HG02973 (cell line): ENCODE measurements at regions not wholly inside any gene's neighbourhood (a gene's known extent, or its start where the extent isn't known, plus 50 kb on each side); places are given as distances from the start of the nearest gene placed in this dataset.
"Not testable (repeated sequence)": the region's sequence is repeated elsewhere in the genome, so short reads cannot be mapped to it uniquely, and the experiment has no call there.

Source experiments
- ATAC-seq: cut with Tn5 transposase; IDR thresholded peaks from one replicate; pipeline ENCODE4 v1.9.1; 2021; ENCODE audit warnings: moderate library complexity; ENCODE audit not compliant: unreplicated experiment

DNA sequence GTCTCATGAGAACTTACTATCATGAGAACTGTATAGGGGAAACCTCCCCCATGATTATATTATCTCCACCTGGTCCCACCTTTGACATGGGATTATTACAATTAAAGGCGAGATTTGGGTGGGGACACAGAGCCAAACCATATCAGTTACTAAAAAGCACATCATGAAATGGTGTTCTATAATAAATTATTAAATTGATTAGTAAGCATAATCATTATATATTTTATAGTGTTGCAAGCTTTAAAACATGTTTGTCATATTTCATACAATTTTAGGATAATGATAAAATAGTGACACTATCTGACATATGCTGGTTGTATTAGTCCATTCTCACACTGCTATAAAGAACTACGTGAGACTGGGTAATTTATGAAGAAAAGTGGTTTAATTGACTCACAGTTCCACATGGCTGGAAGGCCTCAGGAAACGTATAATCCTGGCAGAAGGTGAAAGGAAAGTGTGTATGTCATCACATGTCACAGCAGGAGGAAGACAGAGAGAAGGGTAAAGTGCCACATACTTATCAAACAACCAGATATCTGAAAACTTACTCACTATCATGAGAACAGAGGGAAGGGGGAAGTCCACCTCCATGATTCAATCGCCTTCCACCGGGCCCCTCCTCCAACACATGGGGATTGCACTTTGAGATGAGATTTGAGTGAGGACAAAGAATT, 539.2 kb upstream of the OLFM3 start:
- no peak for ATAC-seq

DNA sequence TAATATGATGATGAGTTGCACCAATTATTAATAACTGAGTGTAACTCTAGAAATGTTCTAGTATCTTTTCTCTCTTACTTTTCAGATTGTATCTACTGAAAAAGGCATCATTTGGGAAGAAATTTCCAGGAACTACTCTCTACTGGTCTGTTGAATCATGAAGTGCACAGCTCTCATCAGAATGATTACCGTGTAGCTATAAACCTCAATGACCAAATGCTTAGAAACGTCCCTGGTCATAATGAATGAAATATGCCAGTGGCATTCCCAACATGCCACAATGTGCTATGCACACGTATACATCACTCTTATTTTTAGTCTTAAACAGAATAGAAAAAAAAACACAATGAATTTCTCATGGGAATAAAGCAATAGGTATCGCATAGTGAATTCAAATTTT, 534.3 kb upstream of the OLFM3 start:
- ATAC-seq = no peak

DNA sequence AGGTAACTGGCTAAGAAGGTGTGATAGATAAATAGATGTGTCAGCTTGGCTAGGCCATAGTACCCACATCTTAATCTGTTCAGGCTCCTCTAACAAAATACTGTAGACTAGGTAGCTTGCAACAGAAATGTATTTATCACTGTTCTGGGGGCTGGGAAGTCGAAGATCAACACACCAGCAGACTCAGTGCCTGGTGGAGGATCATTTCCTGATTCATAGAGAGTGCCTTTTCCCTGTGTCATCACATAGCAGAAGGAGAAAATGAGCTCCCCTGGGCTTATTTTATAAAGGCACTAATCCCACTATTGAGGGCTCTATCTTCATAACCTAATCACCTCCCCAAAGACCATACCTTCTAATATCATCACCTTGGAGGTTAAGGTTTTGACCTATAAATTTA, 532.7 kb upstream of the OLFM3 start:
- no peak for ATAC-seq

DNA sequence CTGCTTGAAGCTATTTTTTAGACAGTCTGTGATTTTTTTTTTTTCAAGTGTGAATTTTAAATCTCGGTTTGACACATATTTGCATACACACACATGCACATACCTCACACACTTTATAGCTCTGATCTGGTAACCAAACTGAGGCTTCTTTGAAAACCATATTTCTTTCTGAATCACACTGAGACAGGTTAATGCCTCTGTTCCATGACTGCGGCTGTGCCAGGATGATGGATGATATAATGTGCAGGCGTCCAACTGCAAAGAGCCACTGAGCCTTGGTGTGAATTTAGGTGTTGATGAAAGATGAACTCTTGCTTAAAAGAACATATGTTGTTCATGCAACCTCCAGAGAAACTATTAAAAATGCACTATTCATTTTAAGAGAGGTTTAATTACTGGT, 504.0 kb upstream of the OLFM3 start:
- ATAC-seq = no peak

DNA sequence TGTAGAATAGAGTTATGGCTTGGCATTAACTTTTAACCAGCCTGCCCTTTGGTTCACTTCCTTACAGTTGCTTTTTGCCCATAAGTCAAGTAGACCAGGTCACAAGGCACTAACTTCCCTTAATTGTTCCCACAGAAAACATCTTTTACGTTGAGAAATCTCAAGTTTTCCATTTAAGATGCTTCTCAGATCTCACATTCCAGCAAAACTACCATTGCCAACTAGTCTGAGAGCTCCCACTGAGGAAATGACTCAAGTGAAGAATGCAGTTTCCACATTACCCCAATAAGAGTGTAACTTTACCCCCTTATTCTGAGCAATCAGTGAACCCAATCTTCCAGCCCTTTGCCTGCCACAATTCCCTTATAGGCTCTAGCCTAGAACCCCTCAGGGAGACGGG, 502.2 kb upstream of the OLFM3 start:
- no peak for ATAC-seq

DNA sequence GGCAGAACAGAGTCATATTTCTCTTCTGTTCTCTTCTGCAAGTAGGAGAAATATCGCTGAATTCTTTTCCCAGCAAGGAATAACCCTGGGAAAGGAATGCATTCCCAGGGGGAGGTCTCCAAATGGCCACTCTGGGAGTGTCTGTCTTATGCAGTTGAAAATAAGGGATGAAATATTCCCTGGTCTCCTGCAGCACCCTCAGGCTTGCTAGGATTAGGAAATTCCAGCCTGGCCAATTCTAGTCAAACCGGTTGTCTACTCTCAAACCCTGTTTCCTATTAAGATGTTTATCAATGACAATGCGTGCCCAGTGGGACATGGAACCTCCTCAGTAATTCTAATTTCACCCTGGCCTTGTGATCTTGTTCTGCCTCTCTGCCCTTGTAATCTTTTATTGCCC, 501.1 kb upstream of the OLFM3 start:
- not testable (repeated sequence) for ATAC-seq

DNA sequence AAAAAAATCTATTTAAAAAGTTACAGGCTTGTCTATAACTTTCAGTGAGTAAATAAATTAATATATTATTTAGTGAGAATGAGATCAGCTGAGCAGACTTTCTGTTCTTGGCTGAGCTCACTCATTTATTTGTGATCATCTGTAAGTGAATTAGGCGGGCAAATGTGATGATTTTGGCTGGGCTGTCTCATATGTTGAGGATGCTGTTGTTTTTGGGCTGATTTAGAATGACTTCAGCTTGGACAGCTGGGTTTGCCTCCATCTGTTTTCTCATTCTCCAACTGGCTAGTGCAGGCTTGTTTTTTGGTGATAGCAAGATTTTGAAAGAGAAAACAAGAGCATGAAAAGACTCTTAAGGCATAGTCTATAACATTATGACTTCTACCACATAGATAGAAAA, 475.8 kb upstream of the OLFM3 start:
- no peak for ATAC-seq

DNA sequence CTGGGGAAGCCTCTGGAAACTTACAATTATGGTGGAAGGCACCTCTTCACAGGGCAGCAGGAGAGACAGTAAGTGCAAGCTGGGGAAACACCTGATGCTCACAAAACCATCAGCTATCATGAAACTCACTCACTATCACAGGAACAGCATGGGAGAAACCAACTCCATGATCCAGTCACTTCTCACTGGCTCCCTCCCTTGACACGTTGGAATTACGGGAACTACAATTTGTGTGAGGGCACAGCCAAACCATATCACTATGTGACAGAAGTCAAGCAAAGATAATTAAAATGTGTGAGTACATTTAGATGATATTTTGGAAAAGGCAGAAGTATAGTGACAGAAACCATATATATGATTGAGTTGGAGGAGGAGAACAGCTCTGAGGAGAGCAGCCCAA, 474.0 kb upstream of the OLFM3 start:
- ATAC-seq = no peak

DNA sequence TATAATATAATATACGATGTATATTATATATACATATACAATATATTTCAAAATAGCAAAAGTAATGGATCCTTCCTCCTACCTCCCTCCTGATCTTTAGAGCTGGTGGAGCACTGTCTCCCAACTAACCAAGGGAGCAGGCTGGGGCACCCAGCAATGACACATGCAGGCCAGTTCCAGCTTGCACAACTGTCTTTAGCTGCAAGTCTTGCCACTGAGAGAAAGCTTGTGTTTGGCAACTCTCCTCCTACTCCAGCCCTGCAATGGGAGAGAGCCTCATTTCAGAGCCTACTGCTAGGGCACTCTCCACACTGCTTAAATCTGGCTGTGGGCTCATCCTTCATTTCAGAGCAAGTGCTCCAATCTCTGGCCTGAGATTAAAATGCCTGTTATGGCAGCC, 469.8 kb upstream of the OLFM3 start:
- ATAC-seq = no peak

DNA sequence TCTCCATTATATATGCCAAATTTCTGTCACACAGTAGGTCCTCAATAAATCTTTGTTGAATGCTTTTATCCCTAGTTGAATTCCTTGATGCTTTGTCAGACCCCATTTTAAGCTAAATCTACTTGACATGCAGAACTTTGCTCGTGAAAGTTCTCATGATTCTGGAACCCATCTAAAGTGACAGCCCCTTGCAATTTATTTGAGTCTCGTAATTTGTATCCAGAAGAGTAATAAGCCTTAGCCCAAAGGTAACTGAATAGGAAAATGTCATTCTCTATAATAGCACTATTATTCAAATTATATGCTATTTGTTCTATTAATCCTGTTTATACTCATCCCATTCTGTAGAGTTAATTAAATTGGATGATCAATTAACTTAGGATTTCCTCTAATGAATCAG, 466.6 kb upstream of the OLFM3 start:
- ATAC-seq = no peak

DNA sequence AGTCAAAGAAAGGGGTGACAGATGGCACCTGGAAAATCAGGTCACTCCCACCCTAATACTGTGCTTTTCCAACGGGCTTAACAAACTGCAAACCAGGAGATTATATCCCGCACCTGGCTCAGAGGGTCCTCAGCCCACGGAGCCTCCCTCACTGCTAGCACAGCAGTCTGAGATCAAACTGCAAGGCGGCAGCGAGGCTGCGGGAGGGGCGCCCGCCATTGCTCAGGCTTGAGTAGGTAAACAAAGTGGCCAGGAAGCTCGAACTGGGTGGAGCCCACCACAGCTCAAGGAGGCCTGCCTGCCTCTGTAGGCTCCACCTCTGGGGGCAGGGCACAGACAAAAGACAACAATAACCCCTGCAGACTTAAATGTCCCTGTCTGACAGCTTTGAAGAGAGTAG, 445.6 kb upstream of the OLFM3 start:
- not testable (repeated sequence) for ATAC-seq

DNA sequence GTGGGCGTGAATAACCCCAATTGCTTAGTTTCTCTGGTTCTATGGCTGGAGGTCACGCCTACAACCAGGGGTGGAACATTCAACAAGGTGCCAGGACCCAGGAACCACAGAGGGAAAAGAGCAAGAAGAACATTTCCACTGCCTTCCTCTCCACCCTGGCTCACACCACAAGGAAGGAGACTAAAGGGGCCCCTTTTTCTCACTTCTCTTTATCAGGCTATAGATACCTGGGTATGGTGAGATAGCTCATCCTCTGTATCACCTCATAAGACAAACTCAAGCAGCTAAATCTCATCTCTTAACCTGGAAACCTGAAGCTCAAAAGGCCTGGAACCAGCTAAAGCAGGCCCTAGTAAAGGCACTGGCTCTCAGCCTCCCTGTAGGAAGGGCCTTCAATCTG, 438.8 kb upstream of the OLFM3 start:
- ATAC-seq = no peak

DNA sequence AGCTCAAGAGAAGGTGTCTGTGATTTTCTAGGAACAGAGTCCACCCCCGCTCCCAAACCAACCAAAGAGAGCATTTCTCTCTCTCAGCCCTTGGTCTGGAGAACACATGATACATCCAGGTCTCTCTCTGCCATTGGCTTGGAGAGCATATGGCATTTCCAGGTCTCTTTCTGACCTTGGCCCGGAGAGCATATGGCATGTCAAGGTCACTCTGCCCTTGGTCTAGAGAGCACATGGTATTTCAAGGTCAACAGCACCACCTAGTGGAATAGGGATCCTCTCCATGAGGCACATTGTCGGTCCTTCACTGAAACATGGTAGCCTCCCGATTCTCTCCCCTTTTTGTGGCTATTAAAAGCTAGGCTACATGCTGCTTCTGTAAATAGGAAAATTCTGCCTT, 437.7 kb upstream of the OLFM3 start:
- no peak for ATAC-seq

DNA sequence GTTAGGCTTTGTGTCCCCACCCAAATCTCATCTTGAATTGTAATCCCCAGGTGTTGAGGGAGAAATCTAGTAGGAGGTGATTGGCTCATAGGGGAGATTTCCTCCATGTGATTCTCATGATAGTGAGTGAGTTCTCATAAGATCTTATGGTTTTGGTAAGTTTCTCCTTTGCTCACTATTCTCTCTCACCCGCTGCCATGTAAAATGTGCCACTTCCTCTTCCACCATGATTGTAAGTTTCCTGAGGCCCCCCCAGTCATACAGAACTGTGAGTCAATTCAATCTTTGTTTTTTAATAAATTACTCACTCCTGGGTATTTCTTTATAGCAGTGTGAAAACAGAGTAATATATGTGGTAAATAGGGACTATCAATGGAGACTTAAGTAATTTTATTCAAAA, 434.5 kb upstream of the OLFM3 start:
- no peak for ATAC-seq

DNA sequence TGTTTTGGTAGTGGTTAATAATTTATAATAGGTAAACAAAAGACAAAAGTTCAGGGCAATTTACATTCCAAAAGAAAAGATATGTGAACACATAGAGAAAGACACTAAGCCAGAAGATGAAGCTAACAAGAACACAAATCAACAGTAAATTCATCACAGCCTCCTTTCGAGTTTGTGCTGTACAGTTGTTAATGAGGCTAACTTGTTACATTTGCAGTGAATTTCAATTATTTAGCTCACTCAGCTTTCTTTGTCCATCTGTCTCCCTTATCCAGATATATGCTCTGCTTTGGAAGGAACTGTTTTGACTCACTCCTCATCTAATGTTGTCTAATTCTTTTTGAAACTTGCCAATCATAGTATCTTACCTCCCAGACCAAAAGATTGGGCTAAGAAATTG, 423.3 kb upstream of the OLFM3 start:
- no peak for ATAC-seq
